Mesenchymal stem cell (in vitro differentiated cells and primary cell): ENCODE measurements at regions not wholly inside any gene's neighbourhood (a gene's known extent, or its start where the extent isn't known, plus 50 kb on each side); places are given as distances from the start of the nearest gene placed in this dataset.

ENCODE experiments used
- DNase-seq: peaks from one replicate; pipeline ENCODE4 v3.0.0-alpha.2; 2013
- H2AFZ ChIP-seq: one replicate; pipeline ENCODE4 v1.6.1; 2013; ENCODE audit warnings: low read depth, mild to moderate bottlenecking, control low read depth, inconsistent platforms, low read length, moderate library complexity
- H2AK5ac ChIP-seq: 2 replicates; pipeline ENCODE4 v1.6.1; 2013; ENCODE audit warnings: low read length, moderate library complexity, mild to moderate bottlenecking, inconsistent platforms; ENCODE audit not compliant: severe bottlenecking
- H2BK120ac ChIP-seq: one replicate; pipeline ENCODE4 v1.6.1; 2013; ENCODE audit warnings: low read depth, mild to moderate bottlenecking, inconsistent platforms, low read length, moderate library complexity
- H2BK12ac ChIP-seq, 2 experiments: one replicate each; pipeline ENCODE4 v1.6.1; 2013; ENCODE audit warnings: inconsistent platforms in 2 of 2, low read length in 2 of 2, mild to moderate bottlenecking in 2 of 2, moderate library complexity in 2 of 2, control low read depth in 1 of 2
- H2BK15ac ChIP-seq: one replicate; pipeline ENCODE4 v1.6.1; 2013; ENCODE audit warnings: mild to moderate bottlenecking, low read depth, inconsistent platforms; ENCODE audit not compliant: poor library complexity, severe bottlenecking
- H2BK5ac ChIP-seq: 2 replicates; pipeline ENCODE4 v1.6.1; 2013; ENCODE audit warnings: low read depth, mild to moderate bottlenecking, low read length, control low read depth, inconsistent platforms; ENCODE audit not compliant: poor library complexity, severe bottlenecking
- H3K14ac ChIP-seq, 2 experiments: one replicate each; pipeline ENCODE4 v1.6.1; 2013; ENCODE audit warnings: inconsistent platforms in 2 of 2, low read length in 2 of 2, control low read depth in 1 of 2, mild to moderate bottlenecking in 1 of 2, moderate library complexity in 1 of 2
- H3K18ac ChIP-seq, 2 experiments: one replicate each; pipeline ENCODE4 v1.6.1; 2013; ENCODE audit warnings: inconsistent platforms in 2 of 2, low read length in 2 of 2, control low read depth in 1 of 2, low read depth in 1 of 2, mild to moderate bottlenecking in 1 of 2
- H3K23ac ChIP-seq, 2 experiments: one replicate each; pipeline ENCODE4 v1.6.1; 2013; ENCODE audit warnings: inconsistent platforms in 2 of 2, low read length in 2 of 2, mild to moderate bottlenecking in 2 of 2, moderate library complexity in 2 of 2, control low read depth in 1 of 2
- H3K27ac ChIP-seq: 2 replicates; pipeline ENCODE4 v1.5.1; 2013; ENCODE audit warnings: mild to moderate bottlenecking, moderate library complexity, low read length, control low read depth, inconsistent platforms; ENCODE audit not compliant: poor library complexity, severe bottlenecking
- H3K27me3 ChIP-seq, 2 experiments: 2 replicates each; pipeline versions ENCODE4 v1.6.1 to v1.7.0; 2013; ENCODE audit warnings: low read length in 2 of 2, mild to moderate bottlenecking in 2 of 2, moderate library complexity in 2 of 2, control low read depth in 1 of 2, inconsistent platforms in 1 of 2; ENCODE audit not compliant: control insufficient read depth in 1 of 2, insufficient read depth in 1 of 2
- H3K36me3 ChIP-seq, 2 experiments: 2 replicates each; pipeline versions ENCODE4 v1.6.1 to v1.7.0; 2013; ENCODE audit warnings: low read length in 2 of 2, control low read depth in 1 of 2, inconsistent platforms in 1 of 2, low read depth in 1 of 2, mild to moderate bottlenecking in 1 of 2; ENCODE audit not compliant: insufficient read depth in 2 of 2, control insufficient read depth in 1 of 2
- H3K4ac ChIP-seq, 2 experiments: one replicate each; pipeline ENCODE4 v1.6.1; 2013; ENCODE audit warnings: inconsistent platforms in 2 of 2, low read length in 2 of 2, mild to moderate bottlenecking in 2 of 2, moderate library complexity in 2 of 2, control low read depth in 1 of 2, low read depth in 1 of 2
- H3K4me1 ChIP-seq: 2 replicates; pipeline ENCODE4 v1.6.1; 2013; ENCODE audit warnings: low read depth, low read length, control low read depth; ENCODE audit not compliant: control insufficient read depth, insufficient read depth
- H3K4me2 ChIP-seq: 2 replicates; pipeline ENCODE4 v1.6.1; 2013; ENCODE audit warnings: low read length, mild to moderate bottlenecking, inconsistent platforms; ENCODE audit not compliant: poor library complexity, severe bottlenecking
- H3K4me3 ChIP-seq, 2 experiments: 2 replicates each; pipeline versions ENCODE4 v1.5.1 to v1.7.0; 2013; ENCODE audit warnings: low read length in 2 of 2, mild to moderate bottlenecking in 2 of 2, control low read depth in 1 of 2, low read depth in 1 of 2; ENCODE audit not compliant: insufficient read depth in 1 of 2
- H3K79me1 ChIP-seq: replicated peaks from 2 replicates; pipeline ENCODE4 v1.6.1; 2013; ENCODE audit warnings: mild to moderate bottlenecking, control low read depth, low read length, inconsistent platforms; ENCODE audit not compliant: poor library complexity, severe bottlenecking
- H3K9ac ChIP-seq: 2 replicates; pipeline ENCODE4 v1.7.0; 2013; ENCODE audit warnings: mild to moderate bottlenecking, low read length, moderate library complexity
- H3K9me3 ChIP-seq: 2 replicates; pipeline ENCODE4 v1.7.0; 2013; ENCODE audit warnings: mild to moderate bottlenecking, low read length; ENCODE audit not compliant: control insufficient read depth
- H4K8ac ChIP-seq: one replicate; pipeline ENCODE4 v1.6.1; 2013; ENCODE audit warnings: inconsistent platforms, mild to moderate bottlenecking, low read length, moderate library complexity
- H4K91ac ChIP-seq: one replicate; pipeline ENCODE4 v1.6.1; 2013; ENCODE audit warnings: mild to moderate bottlenecking, low read length, inconsistent platforms
- WGBS: methylation state at CpG from one replicate; pipeline ENCODE4 v1.1.7; 2013; ENCODE audit warnings: mixed read lengths; 5-methylcytosine and 5-hydroxymethylcytosine counted together

- Histone ChIP-seq H3K4me1 (no peaks in the 10 kb centered on the region), H3K27ac (no peak overlapping the region), H2AFZ (no peak overlapping the region), H3K18ac (no peak overlapping the region), H2BK12ac (no peak overlapping the region), H4K91ac (no peak overlapping the region), H4K8ac (no peak overlapping the region), H3K9me3 (no peaks in the 10 kb centered on the region), H2AK5ac (no peak overlapping the region), H2BK120ac (no peak overlapping the region), H3K79me1 (no peaks in the 10 kb centered on the region), H3K9ac (no peak overlapping the region), H3K4me2 (no peak overlapping the region), H3K27me3 (no peaks in the 10 kb centered on the region), H3K36me3 (no peaks in the 10 kb centered on the region), H3K4me3 (no peak overlapping the region), H2BK5ac (no peak overlapping the region), H3K23ac (no peak overlapping the region), H3K4ac (no peak overlapping the region), H3K14ac (no peak overlapping the region), H2BK15ac (no peak overlapping the region)
- WGBS, result 3% methylated on average over 1 of the region's 1 CpG
- DNase-seq, result peak; percentile 53
These were observed 61.1 kb upstream of the C1QTNF7 start for GRCh38 chr4:15366721-15367120.

GRCh38 chr4:15368856-15369255 lies 59.0 kb upstream of the C1QTNF7 start:
- no peak overlapping the region for H2AFZ ChIP-seq
- no peak overlapping the region for H2AK5ac ChIP-seq
- H3K14ac ChIP-seq, result no peak overlapping the region
- H2BK120ac ChIP-seq, result no peak overlapping the region
- H3K4ac ChIP-seq, result no peak overlapping the region
- no peaks in the 10 kb centered on the region for H3K79me1 ChIP-seq
- no peaks in the 10 kb centered on the region for H3K27me3 ChIP-seq
- H3K36me3 ChIP-seq, result no peaks in the 10 kb centered on the region
- H2BK15ac ChIP-seq, result no peak overlapping the region
- peak; percentile 69 for DNase-seq
- no peak overlapping the region for H2BK5ac ChIP-seq
- no peak overlapping the region for H4K8ac ChIP-seq
- H3K4me1 ChIP-seq, result no peaks in the 10 kb centered on the region
- no peak overlapping the region for H3K27ac ChIP-seq
- H4K91ac ChIP-seq, result no peak overlapping the region
- no peak overlapping the region for H3K4me3 ChIP-seq
- no peak overlapping the region for H3K18ac ChIP-seq
- WGBS, result 29% methylated on average over 3 of the region's 3 CpGs
- H3K9me3 ChIP-seq, result no peaks in the 10 kb centered on the region
- no peak overlapping the region for H3K4me2 ChIP-seq
- no peak overlapping the region for H2BK12ac ChIP-seq
- H3K9ac ChIP-seq, result no peak overlapping the region
- H3K23ac ChIP-seq, result no peak overlapping the region

- no peak overlapping the region for H2BK5ac ChIP-seq
- H2BK120ac ChIP-seq, result no peak overlapping the region
- H3K9ac ChIP-seq, result no peak overlapping the region
- H2AFZ ChIP-seq, result no peak overlapping the region
- H3K4me2 ChIP-seq, result no peak overlapping the region
- H3K18ac ChIP-seq, result no peak overlapping the region
- no peak overlapping the region for H2BK15ac ChIP-seq
- H3K79me1 ChIP-seq, result no peaks in the 10 kb centered on the region
- H2BK12ac ChIP-seq, result no peak overlapping the region
- no peak overlapping the region for H3K4me3 ChIP-seq
- no peaks in the 10 kb centered on the region for H3K4me1 ChIP-seq
- no peaks in the 10 kb centered on the region for H3K9me3 ChIP-seq
- H4K8ac ChIP-seq, result no peak overlapping the region
- no peaks in the 10 kb centered on the region for H3K27me3 ChIP-seq
- no peak overlapping the region for H3K27ac ChIP-seq
- no peak for DNase-seq
- no peak overlapping the region for H3K4ac ChIP-seq
- H3K14ac ChIP-seq, result no peak overlapping the region
- H4K91ac ChIP-seq, result no peak overlapping the region
- H3K36me3 ChIP-seq, result no peaks in the 10 kb centered on the region
- no peak overlapping the region for H3K23ac ChIP-seq
- no peak overlapping the region for H2AK5ac ChIP-seq
These were observed 57.5 kb upstream of the C1QTNF7 start for GRCh38 chr4:15370296-15370695.

GRCh38 chr4:15373363-15373762 lies 54.5 kb upstream of the C1QTNF7 start:
- Histone ChIP-seq H4K91ac (no peak overlapping the region), H2BK15ac (no peak overlapping the region), H4K8ac (no peak overlapping the region), H2BK120ac (no peak overlapping the region), H3K27me3 (no peaks in the 10 kb centered on the region), H3K18ac (no peak overlapping the region), H2AK5ac (no peak overlapping the region), H3K36me3 (no peaks in the 10 kb centered on the region), H2BK12ac (no peak overlapping the region), H3K4ac (no peak overlapping the region), H3K14ac (no peak overlapping the region), H3K9me3 (no peaks in the 10 kb centered on the region), H3K9ac (no peak overlapping the region), H3K4me2 (no peak overlapping the region), H3K79me1 (no peaks in the 10 kb centered on the region), H2AFZ (no peak overlapping the region), H3K4me1 (peaks cover 2% of the 10 kb centered on the region), H3K23ac (no peak overlapping the region), H3K27ac (no peak overlapping the region), H2BK5ac (no peak overlapping the region), H3K4me3 (no peak overlapping the region)
- DNase-seq, result no peak
- WGBS, result 67% methylated on average over 3 of the region's 3 CpGs
